HG03354 (cell line): ENCODE measurements at regions not wholly inside any gene's neighbourhood (a gene's known extent, or its start where the extent isn't known, plus 50 kb on each side); places are given as distances from the start of the nearest gene placed in this dataset.
"Not testable (repeated sequence)": the region's sequence is repeated elsewhere in the genome, so short reads cannot be mapped to it uniquely, and the experiment has no call there.

Experiments
- ATAC-seq: cut with Tn5 transposase; IDR thresholded peaks from one replicate; pipeline ENCODE4 v1.9.1; 2021; ENCODE audit warnings: mild to moderate bottlenecking; ENCODE audit not compliant: unreplicated experiment, poor library complexity, severe bottlenecking

GRCh38 chr17:31722251-31723056, 136.6 kb downstream of the COPRS start:
- no peak for ATAC-seq

- ATAC-seq, result no peak
Measured at GRCh38 chr17:31721291-31722025, 137.6 kb downstream of the COPRS start.

GRCh38 chr17:31717251-31717650, 141.8 kb downstream of the COPRS start:
- not testable (repeated sequence) for ATAC-seq

- no peak for ATAC-seq
Measured at GRCh38 chr17:31715446-31715845, 143.6 kb downstream of the COPRS start.

- ATAC-seq, result no peak
Measured at GRCh38 chr17:31704483-31704882, 154.6 kb downstream of the COPRS start.

GRCh38 chr17:31702041-31702440, 157.0 kb downstream of the COPRS start:
- no peak for ATAC-seq

- no peak for ATAC-seq
Measured at GRCh38 chr17:31700973-31701372, 158.1 kb downstream of the COPRS start.

- no peak for ATAC-seq
Measured at GRCh38 chr17:31699886-31700285, 159.2 kb downstream of the COPRS start.

- ATAC-seq, result no peak
Measured at GRCh38 chr17:31699281-31699680, 159.8 kb downstream of the COPRS start.

GRCh38 chr17:31698751-31699150, 160.3 kb downstream of the COPRS start:
- ATAC-seq, result no peak

- ATAC-seq, result no peak
Measured at GRCh38 chr17:31697838-31698237, 161.2 kb downstream of the COPRS start.

GRCh38 chr17:31696703-31697325, 162.2 kb downstream of the COPRS start:
- ATAC-seq, result no peak

GRCh38 chr17:31696184-31696602, 162.9 kb downstream of the COPRS start:
- ATAC-seq, result no peak

GRCh38 chr17:31695456-31696090, 163.5 kb downstream of the COPRS start:
- ATAC-seq, result no peak

- ATAC-seq, result no peak
Measured at GRCh38 chr17:31693433-31694220, 165.4 kb downstream of the COPRS start.

GRCh38 chr17:31692632-31693031, 166.4 kb downstream of the COPRS start:
- ATAC-seq, result no peak

GRCh38 chr17:31692027-31692426, 167.0 kb downstream of the COPRS start:
- ATAC-seq, result no peak

GRCh38 chr17:31691251-31691905, 167.7 kb downstream of the COPRS start:
- no peak for ATAC-seq

- ATAC-seq, result no peak
Measured at GRCh38 chr17:31690151-31690551, 168.9 kb downstream of the COPRS start.
